Neural crest cell (in vitro differentiated cells): ENCODE measurements at regions not wholly inside any gene's neighbourhood (a gene's known extent, or its start where the extent isn't known, plus 50 kb on each side); places are given as distances from the start of the nearest gene placed in this dataset.

Source experiments
- DNase-seq: peaks from one replicate; pipeline ENCODE4 v3.0.0; 2021; ENCODE audit warnings: low read depth, mixed read lengths, low spot score
- H3K27ac Mint-ChIP-seq: one replicate; pipeline ENCODE4 v1.8.0; 2021; ENCODE audit warnings: mild to moderate bottlenecking, mixed read lengths; ENCODE audit not compliant: unreplicated experiment
- H3K27me3 Mint-ChIP-seq: 2 replicates; pipeline ENCODE4 v1.8.0; 2021; ENCODE audit warnings: low read depth, mild to moderate bottlenecking, mixed read lengths
- H3K36me3 Mint-ChIP-seq: 2 replicates; pipeline ENCODE4 v1.8.0; 2021; ENCODE audit warnings: low read depth, mild to moderate bottlenecking, mixed read lengths
- H3K4me1 Mint-ChIP-seq: 2 replicates; pipeline ENCODE4 v1.8.0; 2021; ENCODE audit warnings: mixed read lengths
- H3K4me3 Mint-ChIP-seq: one replicate; pipeline ENCODE4 v1.8.0; 2021; ENCODE audit warnings: mild to moderate bottlenecking, mixed read lengths
- H3K9me3 Mint-ChIP-seq: 2 replicates; pipeline ENCODE4 v1.8.0; 2021; ENCODE audit warnings: mixed read lengths
- TF ChIP-seq, protein P1 (sequence below): fragments of 200-600 bp; sonication (generic); conservative IDR thresholded peaks from 2 replicates; pipeline ENCODE4 v1.5.0; 2021; ENCODE audit warnings: antibody characterized with exemption, mild to moderate bottlenecking

DNA sequence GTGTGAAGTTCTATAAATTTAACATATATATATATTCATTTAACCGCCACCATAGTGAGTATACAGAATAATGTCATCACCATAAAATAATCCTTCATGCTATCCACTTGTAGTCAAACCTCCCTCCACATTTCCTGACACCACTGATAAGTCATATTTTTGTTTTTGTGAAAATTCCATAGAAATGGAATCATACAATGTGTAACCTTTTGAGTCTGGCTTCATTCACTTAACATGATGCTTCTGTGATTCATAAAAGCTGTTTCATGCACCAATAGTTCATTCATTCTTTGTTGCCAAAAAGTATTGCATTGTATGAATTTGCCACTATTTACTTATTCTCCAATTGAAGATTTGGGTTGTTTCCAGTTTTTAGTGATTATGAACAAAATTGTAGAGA is 497.5 kb upstream of the PCDH20 start:
- DNase-seq, result no peak
- H3K27ac Mint-ChIP-seq, result no peak overlapping the region
- no peaks in the 10 kb centered on the region for H3K27me3 Mint-ChIP-seq
- no peaks in the 10 kb centered on the region for H3K36me3 Mint-ChIP-seq
- TF ChIP-seq, protein P1, sequence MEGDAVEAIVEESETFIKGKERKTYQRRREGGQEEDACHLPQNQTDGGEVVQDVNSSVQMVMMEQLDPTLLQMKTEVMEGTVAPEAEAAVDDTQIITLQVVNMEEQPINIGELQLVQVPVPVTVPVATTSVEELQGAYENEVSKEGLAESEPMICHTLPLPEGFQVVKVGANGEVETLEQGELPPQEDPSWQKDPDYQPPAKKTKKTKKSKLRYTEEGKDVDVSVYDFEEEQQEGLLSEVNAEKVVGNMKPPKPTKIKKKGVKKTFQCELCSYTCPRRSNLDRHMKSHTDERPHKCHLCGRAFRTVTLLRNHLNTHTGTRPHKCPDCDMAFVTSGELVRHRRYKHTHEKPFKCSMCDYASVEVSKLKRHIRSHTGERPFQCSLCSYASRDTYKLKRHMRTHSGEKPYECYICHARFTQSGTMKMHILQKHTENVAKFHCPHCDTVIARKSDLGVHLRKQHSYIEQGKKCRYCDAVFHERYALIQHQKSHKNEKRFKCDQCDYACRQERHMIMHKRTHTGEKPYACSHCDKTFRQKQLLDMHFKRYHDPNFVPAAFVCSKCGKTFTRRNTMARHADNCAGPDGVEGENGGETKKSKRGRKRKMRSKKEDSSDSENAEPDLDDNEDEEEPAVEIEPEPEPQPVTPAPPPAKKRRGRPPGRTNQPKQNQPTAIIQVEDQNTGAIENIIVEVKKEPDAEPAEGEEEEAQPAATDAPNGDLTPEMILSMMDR, result no peak
- no peaks in the 10 kb centered on the region for H3K9me3 Mint-ChIP-seq
- H3K4me1 Mint-ChIP-seq, result no peaks in the 10 kb centered on the region
- no peak overlapping the region for H3K4me3 Mint-ChIP-seq

DNA sequence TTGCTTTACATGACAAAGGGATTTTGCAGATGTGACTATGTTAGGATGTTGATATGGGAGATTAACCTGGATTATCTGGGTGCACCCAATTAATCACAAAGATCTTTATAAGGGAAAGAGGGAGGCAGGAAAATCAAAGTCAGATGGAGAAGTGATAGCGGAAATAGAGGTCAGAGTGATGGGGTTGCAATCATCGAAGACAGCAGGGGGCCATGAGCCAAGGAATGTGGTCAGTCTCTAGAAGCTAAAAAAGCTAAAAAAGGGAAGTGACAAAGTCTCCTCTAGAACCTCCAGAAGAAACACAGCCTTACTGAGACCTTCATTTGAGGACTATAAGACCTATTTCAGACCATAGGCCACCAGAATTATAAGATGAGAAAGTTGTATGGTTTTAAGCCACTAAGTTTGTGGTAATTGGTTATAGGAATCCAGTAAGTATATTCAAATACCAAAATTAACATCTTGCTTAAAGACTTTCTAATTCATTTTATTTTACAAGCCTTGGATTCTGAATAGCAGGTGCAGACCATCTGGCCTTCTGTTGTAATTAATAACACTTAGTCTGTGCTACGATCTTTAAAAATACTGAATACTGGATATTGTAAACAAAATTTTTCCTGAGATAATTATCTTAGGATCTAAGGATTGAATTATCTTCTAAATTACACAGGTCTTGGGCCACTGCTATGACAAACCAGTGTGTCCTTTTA is 493.4 kb upstream of the PCDH20 start:
- Mint-ChIP-seq H3K9me3 (no peaks in the 10 kb centered on the region), H3K27me3 (no peaks in the 10 kb centered on the region), H3K4me1 (no peaks in the 10 kb centered on the region), H3K36me3 (no peaks in the 10 kb centered on the region), H3K27ac (no peak overlapping the region), H3K4me3 (no peak overlapping the region)
- no peak for DNase-seq
- TF ChIP-seq, protein P1, result no peak

DNA sequence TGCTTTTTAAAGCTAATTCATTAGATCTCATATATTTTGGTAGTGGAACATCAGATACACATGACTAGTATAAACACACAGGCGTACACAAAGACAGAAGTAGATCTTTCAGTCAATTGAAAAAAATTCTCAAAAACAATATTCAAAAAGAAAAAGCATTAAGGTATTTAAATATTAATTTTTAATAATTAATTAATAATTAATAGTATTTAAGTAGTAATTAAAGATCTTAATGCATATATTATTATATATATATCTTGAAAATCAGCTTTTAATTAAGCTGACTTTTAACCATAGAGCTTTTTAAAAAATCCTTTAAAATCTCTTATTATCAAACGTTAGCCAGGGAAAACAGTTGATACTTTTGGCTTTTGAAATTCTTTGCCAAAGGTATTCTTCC is 489.4 kb upstream of the PCDH20 start:
- no peaks in the 10 kb centered on the region for H3K4me1 Mint-ChIP-seq
- no peaks in the 10 kb centered on the region for H3K27me3 Mint-ChIP-seq
- no peaks in the 10 kb centered on the region for H3K36me3 Mint-ChIP-seq
- DNase-seq, result no peak
- no peak overlapping the region for H3K27ac Mint-ChIP-seq
- TF ChIP-seq, protein P1, result no peak
- H3K4me3 Mint-ChIP-seq, result no peak overlapping the region
- H3K9me3 Mint-ChIP-seq, result no peaks in the 10 kb centered on the region

GRCh38 chr13:61901946-61902541 is 486.4 kb upstream of the PCDH20 start:
- DNase-seq, result no peak
- H3K4me3 Mint-ChIP-seq, result no peak overlapping the region
- no peaks in the 10 kb centered on the region for H3K27me3 Mint-ChIP-seq
- H3K27ac Mint-ChIP-seq, result no peak overlapping the region
- no peaks in the 10 kb centered on the region for H3K4me1 Mint-ChIP-seq
- TF ChIP-seq, protein P1, result no peak
- no peaks in the 10 kb centered on the region for H3K9me3 Mint-ChIP-seq
- H3K36me3 Mint-ChIP-seq, result no peaks in the 10 kb centered on the region

DNA sequence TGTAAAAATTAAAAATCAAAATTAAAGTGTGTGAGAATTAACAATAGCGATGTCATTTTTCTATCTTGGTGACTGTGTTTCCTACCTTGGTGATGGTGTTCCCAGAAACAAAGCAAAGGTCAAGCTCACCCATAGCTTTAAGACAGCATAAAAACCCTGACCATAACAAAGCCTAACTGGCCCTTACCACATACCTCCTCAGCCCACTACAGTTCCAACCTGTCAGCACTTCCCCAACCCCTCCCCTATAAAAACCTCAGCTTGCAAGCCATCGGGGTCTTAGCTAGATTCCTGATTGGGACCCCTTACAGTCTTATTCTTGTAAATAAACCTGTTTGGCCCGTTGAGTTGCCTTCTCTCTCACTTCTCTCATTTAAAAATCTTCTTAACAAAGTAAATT is 484.4 kb upstream of the PCDH20 start:
- Mint-ChIP-seq H3K9me3 (no peaks in the 10 kb centered on the region), H3K27me3 (no peaks in the 10 kb centered on the region), H3K27ac (no peak overlapping the region), H3K36me3 (no peaks in the 10 kb centered on the region), H3K4me1 (no peaks in the 10 kb centered on the region), H3K4me3 (no peak overlapping the region)
- no peak for DNase-seq
- TF ChIP-seq, protein P1, result no peak
